IPS DF 6.9 (cell line): ENCODE measurements at regions not wholly inside any gene's neighbourhood (a gene's known extent, or its start where the extent isn't known, plus 50 kb on each side); places are given as distances from the start of the nearest gene placed in this dataset.

ENCODE experiments used
- DNase-seq: peaks from one replicate; pipeline ENCODE4 v3.0.0-alpha.2; 2013; ENCODE audit warnings: low read depth, low spot score
- H3K27ac ChIP-seq: one replicate; pipeline ENCODE4 v1.5.1; 2013; ENCODE audit warnings: low read length, control low read depth
- H3K27me3 ChIP-seq: 2 replicates; pipeline ENCODE4 v1.6.1; 2013; ENCODE audit warnings: mild to moderate bottlenecking, low read length; ENCODE audit not compliant: control insufficient read depth, insufficient read depth
- H3K36me3 ChIP-seq: 2 replicates; pipeline ENCODE4 v1.6.1; 2013; ENCODE audit warnings: low read length; ENCODE audit not compliant: control insufficient read depth, insufficient read depth
- H3K4me1 ChIP-seq: 2 replicates; pipeline ENCODE4 v1.6.1; 2013; ENCODE audit warnings: low read length; ENCODE audit not compliant: control insufficient read depth, insufficient read depth
- H3K4me3 ChIP-seq: 2 replicates; pipeline ENCODE4 v1.5.1; 2013; ENCODE audit warnings: mild to moderate bottlenecking, low read length
- H3K9me3 ChIP-seq: 2 replicates; pipeline ENCODE4 v1.6.1; 2013; ENCODE audit warnings: low read length, inconsistent platforms; ENCODE audit not compliant: control insufficient read depth, insufficient read depth
- WGBS: extraction: QIAGEN DNeasy Blood & Tissue Kit; methylation state at CpG from one replicate; pipeline ENCODE4 v1.1.7; 2013; ENCODE audit warnings: mixed read lengths, missing lambda C conversion rate; ENCODE audit not compliant: insufficient read length, insufficient coverage; 5-methylcytosine and 5-hydroxymethylcytosine counted together

DNA sequence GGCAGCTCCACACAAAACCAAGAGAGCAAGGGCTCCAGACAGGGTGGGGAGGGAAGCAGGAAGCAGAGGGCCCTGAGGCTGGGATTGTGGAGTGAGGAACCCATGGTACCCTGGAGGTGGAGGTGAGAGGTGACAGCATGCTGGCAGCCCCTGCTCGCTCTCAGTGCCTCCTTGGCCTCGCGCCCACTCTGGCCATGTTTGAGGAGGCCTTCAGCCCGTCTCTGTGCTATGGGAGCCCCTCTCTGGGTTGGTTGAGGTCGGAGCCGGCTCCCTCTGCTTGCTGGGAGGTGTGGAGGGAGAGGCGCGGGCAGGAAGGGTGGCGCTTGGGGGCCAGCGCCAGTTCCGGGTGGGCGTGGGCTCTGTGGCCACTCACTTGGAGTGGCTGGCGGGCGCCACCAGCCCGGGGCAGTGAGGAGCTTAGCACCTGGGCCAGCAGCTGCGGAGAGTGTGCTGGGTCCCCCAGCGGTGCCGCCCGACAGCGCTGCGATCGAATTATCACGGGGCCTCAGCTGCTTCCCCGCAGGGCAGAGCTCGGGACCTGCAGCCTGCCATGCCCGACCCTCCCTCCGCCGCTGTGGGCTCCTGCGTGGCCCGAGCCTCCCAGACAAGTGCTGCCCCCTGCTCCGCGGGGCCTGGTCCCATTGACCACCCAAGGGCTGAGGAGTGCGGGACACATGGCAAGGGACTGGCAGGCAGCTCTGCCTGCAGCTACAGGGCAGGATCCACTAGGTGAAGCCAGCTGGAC lies 196.0 kb downstream of the DACT1 start:
- Histone ChIP-seq H3K4me3 (no peak overlapping the region), H3K36me3 (no peaks in the 10 kb centered on the region; the same call in 1 of the 2 replicates), H3K9me3 (no peaks in the 10 kb centered on the region), H3K27me3 (no peaks in the 10 kb centered on the region), H3K27ac (no peak overlapping the region), H3K4me1 (no peaks in the 10 kb centered on the region)
- WGBS: no CpG with 5 or more reads among the region's 33 CpGs
- no peak for DNase-seq

DNA sequence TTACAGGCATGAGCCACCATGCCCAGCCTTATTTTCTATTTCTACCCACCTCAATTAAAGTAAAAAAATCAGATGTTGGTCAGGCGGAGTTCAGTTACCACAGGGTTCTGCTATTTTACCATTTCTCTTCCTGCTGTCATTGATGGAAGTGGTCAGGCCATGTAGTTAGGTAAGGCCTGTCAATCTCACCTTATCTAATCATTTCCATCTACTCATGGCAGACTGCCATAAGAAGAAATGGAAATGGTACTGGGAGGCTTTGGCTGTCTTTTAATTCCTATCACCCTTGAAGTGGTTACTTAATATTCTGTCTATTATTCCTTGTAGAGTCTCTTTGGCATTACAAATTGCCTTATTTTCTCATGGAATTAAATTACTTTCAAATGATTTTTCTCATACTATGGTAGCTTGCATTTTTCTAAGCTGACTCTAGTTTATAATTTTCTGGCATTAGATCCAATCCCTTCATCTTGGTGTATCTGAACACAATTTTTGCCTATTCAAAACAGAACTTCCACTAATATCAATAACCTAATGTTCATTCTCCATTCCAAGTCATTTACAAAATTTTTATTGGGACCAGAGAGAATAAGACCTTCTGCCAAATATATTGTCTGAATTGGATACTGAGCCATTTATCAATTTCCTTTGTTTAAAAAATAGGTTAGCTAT lies 198.7 kb downstream of the DACT1 start:
- Histone ChIP-seq H3K36me3 (no peaks in the 10 kb centered on the region; the same call in 1 of the 2 replicates), H3K4me1 (no peaks in the 10 kb centered on the region), H3K27ac (no peak overlapping the region), H3K4me3 (no peak overlapping the region), H3K27me3 (no peaks in the 10 kb centered on the region), H3K9me3 (no peaks in the 10 kb centered on the region)
- no CpG with 5 or more reads among the region's 1 CpG for WGBS
- DNase-seq: no peak

DNA sequence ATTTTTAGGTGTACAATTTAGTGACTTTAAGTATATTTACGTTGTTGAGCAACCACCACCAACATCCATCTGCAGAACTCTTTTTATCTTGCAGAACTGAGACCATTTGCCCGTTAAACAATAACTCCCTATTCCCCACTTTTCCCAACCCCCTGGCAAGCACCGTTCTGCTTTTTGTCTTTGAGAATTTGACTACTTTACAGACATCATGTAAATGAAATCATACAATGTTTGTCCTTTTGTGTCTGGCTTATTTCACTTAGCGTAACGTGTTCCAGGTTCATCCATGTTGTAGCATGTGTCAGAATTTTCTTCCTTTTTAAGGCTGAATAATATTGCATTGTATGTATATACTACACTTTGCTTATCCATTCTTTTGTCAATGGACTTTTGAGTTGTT lies 201.5 kb downstream of the DACT1 start:
- no peaks in the 10 kb centered on the region for H3K4me1 ChIP-seq
- no CpG with 5 or more reads among the region's 5 CpGs for WGBS

DNA sequence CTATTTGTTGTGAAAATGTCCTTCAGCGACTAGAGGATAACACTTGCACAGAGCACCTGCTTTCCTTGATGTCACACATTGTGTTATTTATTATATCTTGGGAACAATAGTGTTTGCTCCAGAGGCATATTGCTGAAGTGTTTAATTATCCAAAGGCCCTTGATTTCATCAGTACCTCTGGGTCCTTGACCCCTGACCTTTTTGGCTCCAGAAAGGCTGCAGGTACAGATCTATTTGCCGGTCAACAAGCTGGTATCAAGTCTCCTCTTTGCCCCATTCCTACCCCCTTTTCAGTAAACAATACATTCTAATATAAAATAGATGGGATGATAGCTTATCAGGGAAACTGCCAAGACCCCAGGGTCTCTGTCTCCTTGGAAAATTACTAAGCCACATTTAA lies 206.8 kb downstream of the DACT1 start:
- H3K9me3 ChIP-seq: no peaks in the 10 kb centered on the region
- H3K36me3 ChIP-seq: no peaks in the 10 kb centered on the region
- H3K4me3 ChIP-seq: no peak overlapping the region
- no peak overlapping the region for H3K27ac ChIP-seq
- no peak for DNase-seq
- no peaks in the 10 kb centered on the region for H3K4me1 ChIP-seq
- WGBS: no CpG with 5 or more reads among the region's 2 CpGs
- no peaks in the 10 kb centered on the region for H3K27me3 ChIP-seq

More for the DNA sequence above, 201.5 kb downstream of the DACT1 start:
- Histone ChIP-seq H3K27ac (no peak overlapping the region), H3K36me3 (no peaks in the 10 kb centered on the region), H3K9me3 (no peaks in the 10 kb centered on the region), H3K4me3 (no peak overlapping the region), H3K27me3 (no peaks in the 10 kb centered on the region)
- DNase-seq: no peak

DNA sequence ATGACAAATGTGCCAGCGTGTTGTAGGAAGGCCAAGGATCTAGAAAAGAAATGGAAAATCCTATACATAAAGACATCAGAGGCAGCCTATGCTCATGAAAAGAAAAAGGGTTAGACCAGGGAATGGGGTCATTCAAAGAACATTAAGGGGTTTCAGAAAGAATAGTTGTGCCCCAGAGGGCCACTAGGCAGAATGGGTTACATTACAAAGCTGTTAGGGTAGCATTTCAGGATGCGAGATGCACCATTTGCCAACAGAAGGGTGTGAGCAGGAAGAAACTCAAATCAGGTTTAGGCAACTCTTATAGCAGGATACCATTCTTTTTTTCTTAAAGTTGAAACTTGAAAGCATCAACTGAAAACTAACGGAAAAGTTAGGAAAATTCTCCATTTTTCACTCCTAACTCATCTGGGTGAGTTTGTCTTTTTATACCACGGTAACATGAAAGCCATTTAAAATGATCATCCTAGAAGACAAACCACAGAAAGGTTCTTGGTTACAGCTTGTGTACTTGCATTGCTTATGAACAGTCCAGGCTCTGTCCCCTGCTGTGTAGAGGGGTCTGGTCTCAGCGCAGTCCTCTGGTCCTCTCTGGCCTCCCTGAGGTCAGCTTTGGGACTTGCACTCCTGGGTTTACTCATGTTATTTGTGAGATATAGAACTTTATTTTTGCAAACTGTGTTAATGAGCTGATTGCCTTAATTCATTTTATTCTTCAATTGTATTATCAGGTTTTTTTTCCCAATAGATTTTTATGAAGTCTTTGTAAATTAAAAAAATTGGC lies 209.1 kb downstream of the DACT1 start:
- Histone ChIP-seq H3K27me3 (no peaks in the 10 kb centered on the region), H3K27ac (no peak overlapping the region), H3K4me1 (no peaks in the 10 kb centered on the region), H3K4me3 (no peak overlapping the region), H3K9me3 (no peaks in the 10 kb centered on the region), H3K36me3 (no peaks in the 10 kb centered on the region)
- WGBS: no CpG with 5 or more reads among the region's 5 CpGs
- DNase-seq: no peak

DNA sequence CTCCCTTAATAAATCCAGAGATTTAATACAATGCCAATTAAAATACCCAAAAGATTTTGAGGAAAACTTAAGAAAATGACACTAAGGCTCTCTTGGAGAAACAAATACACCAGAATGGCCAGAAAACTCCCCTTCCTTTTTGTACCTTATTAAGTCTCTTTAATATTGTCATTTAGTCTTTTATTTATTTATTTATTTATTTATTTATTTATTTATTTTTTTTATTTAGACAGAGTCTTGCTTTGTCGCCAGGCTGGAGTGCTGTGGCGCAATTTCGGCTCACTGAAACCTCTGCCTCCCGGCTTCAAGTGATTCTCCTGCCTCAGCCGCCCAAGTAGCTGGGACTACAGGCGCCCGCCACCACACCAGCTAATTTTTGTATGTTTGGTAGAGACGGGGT lies 210.6 kb downstream of the DACT1 start:
- Histone ChIP-seq H3K9me3 (no peaks in the 10 kb centered on the region), H3K4me1 (no peaks in the 10 kb centered on the region), H3K4me3 (no peak overlapping the region), H3K36me3 (no peaks in the 10 kb centered on the region), H3K27me3 (no peaks in the 10 kb centered on the region), H3K27ac (no peak overlapping the region)
- no peak for DNase-seq
- WGBS: no CpG with 5 or more reads among the region's 8 CpGs

DNA sequence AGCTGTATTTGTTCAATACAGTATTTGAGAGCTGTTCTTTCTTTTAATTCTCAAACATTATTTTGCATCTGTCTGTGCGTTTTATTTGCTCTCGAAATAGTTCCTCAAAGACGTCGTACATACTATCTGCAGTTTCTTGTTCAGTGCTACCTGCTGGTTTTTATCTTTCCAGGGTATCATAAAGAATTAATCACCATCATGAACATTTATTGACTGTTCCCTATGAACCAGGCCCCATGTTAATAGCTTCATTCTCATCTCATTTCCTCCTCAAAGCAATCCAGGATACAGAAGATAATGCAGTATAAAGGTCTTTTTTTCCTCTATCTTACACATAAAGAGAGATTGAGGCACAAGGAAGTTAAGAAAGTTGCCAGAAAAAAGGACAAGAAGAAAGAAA lies 211.8 kb downstream of the DACT1 start:
- WGBS: no CpG with 5 or more reads among the region's 4 CpGs

DNA sequence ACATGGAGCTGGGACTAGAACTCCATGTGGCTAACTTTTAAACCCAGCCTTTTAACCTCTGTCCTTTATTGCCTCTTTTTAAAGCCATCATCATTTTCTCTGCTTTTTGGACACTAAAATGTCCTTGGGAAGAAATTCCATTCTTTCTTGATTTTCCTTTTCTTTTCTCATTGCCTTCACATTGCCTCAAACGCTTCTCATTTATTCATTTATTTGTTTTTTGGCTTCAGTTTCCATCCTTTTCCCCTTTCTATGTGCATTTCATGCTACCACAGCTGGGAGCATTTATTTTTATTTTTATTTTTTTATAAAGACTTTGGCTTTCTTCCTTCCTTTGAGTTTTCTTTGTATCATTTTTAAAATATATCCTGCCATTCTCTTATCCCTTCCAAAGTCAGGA lies 212.2 kb downstream of the DACT1 start:
- no peaks in the 10 kb centered on the region for H3K4me1 ChIP-seq
- H3K27ac ChIP-seq: no peak overlapping the region
- no peak for DNase-seq
- no peaks in the 10 kb centered on the region for H3K36me3 ChIP-seq
- no CpG with 5 or more reads among the region's 1 CpG for WGBS
- no peak overlapping the region for H3K4me3 ChIP-seq
- no peaks in the 10 kb centered on the region for H3K27me3 ChIP-seq
- H3K9me3 ChIP-seq: no peaks in the 10 kb centered on the region

More for the DNA sequence above, 211.8 kb downstream of the DACT1 start:
- H3K27me3 ChIP-seq: no peaks in the 10 kb centered on the region
- DNase-seq: no peak
- no peaks in the 10 kb centered on the region for H3K9me3 ChIP-seq
- H3K36me3 ChIP-seq: no peaks in the 10 kb centered on the region
- no peak overlapping the region for H3K4me3 ChIP-seq
- no peaks in the 10 kb centered on the region for H3K4me1 ChIP-seq
- no peak overlapping the region for H3K27ac ChIP-seq

DNA sequence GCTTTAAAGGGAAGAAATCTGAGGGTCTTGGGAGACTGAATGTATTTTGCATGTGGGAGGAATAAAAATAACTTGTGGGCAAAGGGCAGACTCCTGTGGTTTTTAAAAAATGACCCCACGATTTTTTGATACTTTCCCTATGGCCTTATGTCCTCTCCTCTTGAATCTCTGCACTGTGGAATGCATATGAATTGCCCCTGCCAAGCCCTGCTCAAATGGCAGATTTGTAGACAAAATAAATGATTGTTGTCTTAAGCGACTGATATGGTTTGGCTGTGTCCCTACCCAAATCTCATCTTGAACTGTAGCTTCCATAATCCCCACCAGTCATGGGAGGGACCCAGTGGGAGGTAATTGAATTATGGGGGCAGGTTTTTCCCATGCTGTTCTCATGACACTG lies 223.8 kb downstream of the DACT1 start:
- H3K4me3 ChIP-seq: no peak overlapping the region
- no peak for DNase-seq
- no peak overlapping the region for H3K27ac ChIP-seq
- WGBS: no CpG with 5 or more reads among the region's 2 CpGs
- no peaks in the 10 kb centered on the region for H3K27me3 ChIP-seq
- H3K9me3 ChIP-seq: no peaks in the 10 kb centered on the region
- no peaks in the 10 kb centered on the region for H3K36me3 ChIP-seq
- H3K4me1 ChIP-seq: no peaks in the 10 kb centered on the region; the same call in 1 of the 2 replicates

DNA sequence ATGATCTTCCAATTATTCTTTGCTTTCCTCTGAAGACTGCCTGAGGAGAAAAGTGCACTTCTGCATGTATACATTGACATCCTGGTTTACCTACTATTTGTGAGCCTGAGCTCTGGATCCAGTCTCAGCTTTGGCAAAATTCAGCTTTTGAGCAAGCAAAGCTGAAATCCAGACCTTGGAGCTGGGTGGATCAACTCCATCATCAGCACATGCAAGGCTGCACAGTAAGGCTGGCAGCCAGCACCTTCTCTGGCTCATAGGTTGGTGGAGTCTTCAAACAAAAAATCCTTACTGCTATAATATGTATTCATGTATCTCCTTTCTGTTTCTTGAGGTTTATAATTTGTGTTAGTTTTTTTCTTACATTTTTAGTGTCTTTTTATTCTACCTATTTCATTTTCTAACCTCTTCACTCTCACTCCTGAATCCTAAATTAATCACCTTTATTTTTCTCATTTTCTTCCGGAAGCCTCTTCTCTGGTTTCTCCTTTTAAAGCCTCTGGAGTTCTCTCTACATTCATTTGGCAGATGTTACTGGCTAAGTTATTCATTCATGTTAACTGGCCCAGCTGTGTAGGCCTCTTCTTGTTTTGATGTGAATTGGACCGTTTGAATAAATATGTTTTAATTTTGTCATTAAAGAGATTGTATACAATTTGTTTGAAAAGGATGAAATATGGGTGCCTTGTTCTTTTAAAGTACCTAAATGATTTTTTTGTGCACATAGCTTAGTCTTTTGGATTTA lies 224.8 kb downstream of the DACT1 start:
- Histone ChIP-seq H3K27ac (no peak overlapping the region), H3K9me3 (no peaks in the 10 kb centered on the region), H3K4me1 (no peaks in the 10 kb centered on the region; the same call in 1 of the 2 replicates), H3K4me3 (no peak overlapping the region), H3K36me3 (no peaks in the 10 kb centered on the region), H3K27me3 (no peaks in the 10 kb centered on the region)
- DNase-seq: no peak
- 100% methylated on average over 1 of the region's 2 CpGs for WGBS
